ENCODE measurements at regions not wholly inside any gene's neighbourhood (a gene's known extent, or its start where the extent isn't known, plus 50 kb on each side); places are given as distances from the start of the nearest gene placed in this dataset.

- Mint-ChIP-seq H3K36me3 (ENCODE audit: low read depth, unreplicated experiment) (no peaks in the 10 kb centered on the region), H3K4me3 (ENCODE audit: unreplicated experiment) (no peak overlapping the region), H3K4me1 (ENCODE audit: unreplicated experiment) (no peaks in the 10 kb centered on the region), H3K9me3 (ENCODE audit: unreplicated experiment) (no peaks in the 10 kb centered on the region), H3K27ac (ENCODE audit: unreplicated experiment) (no peak overlapping the region), H3K27me3 (ENCODE audit: unreplicated experiment) (no peaks in the 10 kb centered on the region)
- TF ChIP-seq CTCF (IDR thresholded peaks at IDR 0.05; ENCODE audit: unreplicated experiment) = no peak
- no peak for DNase-seq (ENCODE audit: low spot score)
Observed at GRCh38 chr11:15509082-15509481, 394.4 kb downstream of the INSC start.

GRCh38 chr11:15519124-15519791 is 404.5 kb downstream of the INSC start:
- no peak for TF ChIP-seq CTCF (IDR thresholded peaks at IDR 0.05; ENCODE audit: unreplicated experiment)
- H3K9me3 Mint-ChIP-seq (ENCODE audit: unreplicated experiment) = no peaks in the 10 kb centered on the region
- no peak overlapping the region for H3K27ac Mint-ChIP-seq (ENCODE audit: unreplicated experiment)
- H3K27me3 Mint-ChIP-seq (ENCODE audit: unreplicated experiment) = no peaks in the 10 kb centered on the region
- H3K4me1 Mint-ChIP-seq (ENCODE audit: unreplicated experiment) = no peaks in the 10 kb centered on the region
- DNase-seq (ENCODE audit: low spot score) = no peak
- H3K36me3 Mint-ChIP-seq (ENCODE audit: low read depth, unreplicated experiment) = no peaks in the 10 kb centered on the region
- H3K4me3 Mint-ChIP-seq (ENCODE audit: unreplicated experiment) = no peak overlapping the region

GRCh38 chr11:15519911-15520310 is 405.2 kb downstream of the INSC start:
- Mint-ChIP-seq H3K4me3 (ENCODE audit: unreplicated experiment) (no peak overlapping the region), H3K27ac (ENCODE audit: unreplicated experiment) (no peak overlapping the region), H3K27me3 (ENCODE audit: unreplicated experiment) (no peaks in the 10 kb centered on the region), H3K36me3 (ENCODE audit: low read depth, unreplicated experiment) (no peaks in the 10 kb centered on the region), H3K9me3 (ENCODE audit: unreplicated experiment) (no peaks in the 10 kb centered on the region), H3K4me1 (ENCODE audit: unreplicated experiment) (no peaks in the 10 kb centered on the region)
- TF ChIP-seq CTCF (IDR thresholded peaks at IDR 0.05; ENCODE audit: unreplicated experiment) = no peak
- no peak for DNase-seq (ENCODE audit: low spot score)

GRCh38 chr11:15523543-15523942 is 408.8 kb downstream of the INSC start:
- Mint-ChIP-seq H3K36me3 (ENCODE audit: low read depth, unreplicated experiment) (peaks cover 6% of the 10 kb centered on the region), H3K4me3 (ENCODE audit: unreplicated experiment) (no peak overlapping the region), H3K9me3 (ENCODE audit: unreplicated experiment) (peaks cover 8% of the 10 kb centered on the region), H3K27ac (ENCODE audit: unreplicated experiment) (no peak overlapping the region), H3K4me1 (ENCODE audit: unreplicated experiment) (no peaks in the 10 kb centered on the region), H3K27me3 (ENCODE audit: unreplicated experiment) (peaks cover 1% of the 10 kb centered on the region)
- no peak for DNase-seq (ENCODE audit: low spot score)
- no peak for TF ChIP-seq CTCF (IDR thresholded peaks at IDR 0.05; ENCODE audit: unreplicated experiment)

GRCh38 chr11:15525582-15525981 is 410.9 kb downstream of the INSC start:
- Mint-ChIP-seq H3K27me3 (ENCODE audit: unreplicated experiment) (peaks cover 1% of the 10 kb centered on the region), H3K4me1 (ENCODE audit: unreplicated experiment) (no peaks in the 10 kb centered on the region), H3K9me3 (ENCODE audit: unreplicated experiment) (peaks cover 8% of the 10 kb centered on the region), H3K4me3 (ENCODE audit: unreplicated experiment) (no peak overlapping the region), H3K27ac (ENCODE audit: unreplicated experiment) (no peak overlapping the region), H3K36me3 (ENCODE audit: low read depth, unreplicated experiment) (peaks cover 6% of the 10 kb centered on the region)
- DNase-seq (ENCODE audit: low spot score) = no peak
- TF ChIP-seq CTCF (IDR thresholded peaks at IDR 0.05; ENCODE audit: unreplicated experiment) = no peak
